Cerebellar cortex (tissue), 1 donor: ENCODE measurements at regions not wholly inside any gene's neighbourhood (a gene's known extent, or its start where the extent isn't known, plus 50 kb on each side); places are given as distances from the start of the nearest gene placed in this dataset.

Experiments
- DNase-seq: peaks from one replicate; pipeline ENCODE4 v3.0.0-alpha.2; 2015; ENCODE audit warnings: low spot score

GRCh38 chr1:198864695-198865094 lies 225.9 kb downstream of the PTPRC start:
- no peak for DNase-seq

GRCh38 chr1:198865319-198865718 lies 226.5 kb downstream of the PTPRC start:
- no peak for DNase-seq

- no peak for DNase-seq
Observed at GRCh38 chr1:198867182-198867581, 228.3 kb downstream of the PTPRC start.

- DNase-seq: peak; percentile 69
Observed at GRCh38 chr1:198873696-198874230, 234.9 kb downstream of the PTPRC start.

- peak; percentile 70 for DNase-seq
Observed at GRCh38 chr1:198876371-198876871, 237.6 kb downstream of the PTPRC start.

- DNase-seq: no peak
Observed at GRCh38 chr1:198878566-198878965, 239.7 kb downstream of the PTPRC start.

GRCh38 chr1:198879711-198880306 lies 241.0 kb downstream of the PTPRC start:
- DNase-seq: no peak

GRCh38 chr1:198880397-198880796 lies 241.6 kb downstream of the PTPRC start:
- DNase-seq: no peak

GRCh38 chr1:198880818-198881597 lies 242.2 kb downstream of the PTPRC start:
- DNase-seq: no peak

- DNase-seq: no peak
Observed at GRCh38 chr1:198883184-198883583, 244.3 kb downstream of the PTPRC start.

GRCh38 chr1:198887866-198888265 lies 249.0 kb downstream of the PTPRC start:
- DNase-seq: no peak

- DNase-seq: no peak
Observed at GRCh38 chr1:198888379-198888943, 249.6 kb downstream of the PTPRC start.

- no peak for DNase-seq
Observed at GRCh38 chr1:198889101-198889500, 250.3 kb downstream of the PTPRC start.

GRCh38 chr1:198889749-198890148 lies 250.9 kb downstream of the PTPRC start:
- DNase-seq: no peak

- no peak for DNase-seq
Observed at GRCh38 chr1:198890214-198890930, 251.5 kb downstream of the PTPRC start.

- DNase-seq: no peak
Observed at GRCh38 chr1:198892065-198892464, 253.2 kb downstream of the PTPRC start.

- DNase-seq: no peak
Observed at GRCh38 chr1:198893141-198893540, 254.3 kb downstream of the PTPRC start.

GRCh38 chr1:198893763-198894444 lies 255.1 kb downstream of the PTPRC start:
- DNase-seq: no peak

- DNase-seq: peak; percentile 42
Observed at GRCh38 chr1:198901266-198901665, 262.4 kb downstream of the PTPRC start.

- DNase-seq: peak; percentile 74
Observed at GRCh38 chr1:198902655-198903054, 263.8 kb downstream of the PTPRC start.

- no peak for DNase-seq
Observed at GRCh38 chr1:198903203-198903602, 264.4 kb downstream of the PTPRC start.

GRCh38 chr1:198903621-198904020 lies 264.8 kb downstream of the PTPRC start:
- DNase-seq: no peak
